Pancreas (tissue), 10 donors: ENCODE measurements at regions not wholly inside any gene's neighbourhood (a gene's known extent, or its start where the extent isn't known, plus 50 kb on each side); places are given as distances from the start of the nearest gene placed in this dataset.
A peak's percentile ranks its signal among the peaks of the same experiment; 100 is the strongest.

Experiments used
- ATAC-seq, 4 donors: fragments of 200-7000 bp; cut with Tn5 transposase; one replicate each; pipeline versions ENCODE4 v1.8.0 to v1.9.1; 2020; ENCODE audit warnings: mild to moderate bottlenecking in 4 of 4, moderate library complexity in 4 of 4
- DNase-seq, 6 donors: peaks; one replicate each; pipeline ENCODE4 v3.0.0-alpha.2; 2020
- FAIRE-seq: peaks from 2 replicates; lab custom pipeline; 2012; peaks lifted over from hg19 to GRCh38; lab: Jason Lieb, UNC
- H3K27ac ChIP-seq, 4 donors: fragments of 200-600 bp; sonication (generic); 1 replicate in 3 of 4; 2 replicates in 1 of 4; pipeline versions ENCODE4 v1.5.0 to v1.8.0; 2020
- H3K27me3 ChIP-seq, 4 donors: fragments of 200-600 bp; one replicate each; pipeline ENCODE4 v1.8.0; 2021
- H3K36me3 ChIP-seq, 3 donors: fragments of 200-600 bp; sonication (generic) in 1 of 3; one replicate each; pipeline versions ENCODE4 v1.5.0 to v1.8.0; 2020 to 2021
- H3K4me1 ChIP-seq, 3 donors: fragments of 200-600 bp; one replicate each; pipeline ENCODE4 v1.8.0; 2021
- H3K4me3 ChIP-seq, 4 donors: fragments of 200-600 bp; sonication (generic) in 2 of 4; one replicate each; pipeline versions ENCODE4 v1.5.0 to v1.8.0; 2020 to 2021
- H3K9me3 ChIP-seq, 4 donors: fragments of 200-600 bp; one replicate each; pipeline ENCODE4 v1.8.0; 2021
- WGBS, 2 donors: extraction: QIAGEN DNeasy Blood & Tissue Kit; methylation state at CpG; one replicate each; pipeline ENCODE4 v1.1.7; 2013; 5-methylcytosine and 5-hydroxymethylcytosine counted together
- intact Hi-C, 3 donors: fragments of 100-400 bp; cut with DNase I; formaldehyde crosslinking; loops; one replicate each; pipeline versions ENCODE4 v1.11.1 to v1.14.2; 2022
- TF ChIP-seq, protein P1 (sequence below), 4 donors: fragments of 200-600 bp; sonication (generic) in 3 of 4; IDR thresholded peaks; one replicate each; pipeline versions ENCODE4 v1.5.0 to v1.8.0; 2021; ENCODE audit warnings: antibody characterized with exemption in 4 of 4
- donor health status: healthy with polysubstance abuse.
- donor health status: DM: no; HTN: no; CAD: no; lungs with moderate emphysema.
- donor health status: DM: no; HTN: no; CAD: no.
- donor health status: control.
- donor health status: control.
- donor health status: Bipolar disorder and iron deficiency.
- donor health status: DM: yes; HTN: yes; CAD: no.
- donor health status: DM: no; HTN: no; CAD: no.
- donor health status: DM: no; HTN: no; CAD: no.
- donor health status: DM: yes; HTN: yes; CAD: no.

DNA sequence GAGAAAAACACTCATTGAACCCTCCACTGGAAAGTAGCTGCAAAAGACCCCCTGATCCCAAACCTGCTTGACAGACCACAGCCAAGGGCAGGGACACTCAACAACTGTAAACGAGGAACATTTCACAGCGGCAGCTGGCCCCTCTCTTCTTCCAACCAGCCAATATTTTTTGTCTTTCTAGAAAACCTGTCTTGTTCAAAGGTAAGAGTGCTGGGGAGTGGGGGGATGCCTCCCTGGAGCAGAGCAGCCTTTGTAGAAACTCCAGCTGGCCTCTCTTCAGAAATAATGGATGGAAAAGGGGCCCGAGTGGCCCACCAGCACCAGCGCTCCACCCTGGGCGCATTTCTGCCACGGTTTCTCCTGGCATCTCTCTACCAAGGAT is 384.0 kb downstream of the RRAGC start:
- TF ChIP-seq, protein P1, sequence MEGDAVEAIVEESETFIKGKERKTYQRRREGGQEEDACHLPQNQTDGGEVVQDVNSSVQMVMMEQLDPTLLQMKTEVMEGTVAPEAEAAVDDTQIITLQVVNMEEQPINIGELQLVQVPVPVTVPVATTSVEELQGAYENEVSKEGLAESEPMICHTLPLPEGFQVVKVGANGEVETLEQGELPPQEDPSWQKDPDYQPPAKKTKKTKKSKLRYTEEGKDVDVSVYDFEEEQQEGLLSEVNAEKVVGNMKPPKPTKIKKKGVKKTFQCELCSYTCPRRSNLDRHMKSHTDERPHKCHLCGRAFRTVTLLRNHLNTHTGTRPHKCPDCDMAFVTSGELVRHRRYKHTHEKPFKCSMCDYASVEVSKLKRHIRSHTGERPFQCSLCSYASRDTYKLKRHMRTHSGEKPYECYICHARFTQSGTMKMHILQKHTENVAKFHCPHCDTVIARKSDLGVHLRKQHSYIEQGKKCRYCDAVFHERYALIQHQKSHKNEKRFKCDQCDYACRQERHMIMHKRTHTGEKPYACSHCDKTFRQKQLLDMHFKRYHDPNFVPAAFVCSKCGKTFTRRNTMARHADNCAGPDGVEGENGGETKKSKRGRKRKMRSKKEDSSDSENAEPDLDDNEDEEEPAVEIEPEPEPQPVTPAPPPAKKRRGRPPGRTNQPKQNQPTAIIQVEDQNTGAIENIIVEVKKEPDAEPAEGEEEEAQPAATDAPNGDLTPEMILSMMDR (IDR thresholded peaks at IDR 0.05), result no peak
- 59 to 65% methylated on average over 6 of the region's 6 CpGs for WGBS, 2 donors
- Histone ChIP-seq H3K27me3 (no peaks in the 10 kb centered on the region), H3K27ac (no peak overlapping the region), H3K9me3 (no peaks in the 10 kb centered on the region), H3K4me1 (no peaks in the 10 kb centered on the region), H3K4me3 (no peak overlapping the region), H3K36me3 (no peaks in the 10 kb centered on the region)
- intact Hi-C loops, result no loop called here
- no peak for ATAC-seq
- DNase-seq, result no peak
- no peak for FAIRE-seq

DNA sequence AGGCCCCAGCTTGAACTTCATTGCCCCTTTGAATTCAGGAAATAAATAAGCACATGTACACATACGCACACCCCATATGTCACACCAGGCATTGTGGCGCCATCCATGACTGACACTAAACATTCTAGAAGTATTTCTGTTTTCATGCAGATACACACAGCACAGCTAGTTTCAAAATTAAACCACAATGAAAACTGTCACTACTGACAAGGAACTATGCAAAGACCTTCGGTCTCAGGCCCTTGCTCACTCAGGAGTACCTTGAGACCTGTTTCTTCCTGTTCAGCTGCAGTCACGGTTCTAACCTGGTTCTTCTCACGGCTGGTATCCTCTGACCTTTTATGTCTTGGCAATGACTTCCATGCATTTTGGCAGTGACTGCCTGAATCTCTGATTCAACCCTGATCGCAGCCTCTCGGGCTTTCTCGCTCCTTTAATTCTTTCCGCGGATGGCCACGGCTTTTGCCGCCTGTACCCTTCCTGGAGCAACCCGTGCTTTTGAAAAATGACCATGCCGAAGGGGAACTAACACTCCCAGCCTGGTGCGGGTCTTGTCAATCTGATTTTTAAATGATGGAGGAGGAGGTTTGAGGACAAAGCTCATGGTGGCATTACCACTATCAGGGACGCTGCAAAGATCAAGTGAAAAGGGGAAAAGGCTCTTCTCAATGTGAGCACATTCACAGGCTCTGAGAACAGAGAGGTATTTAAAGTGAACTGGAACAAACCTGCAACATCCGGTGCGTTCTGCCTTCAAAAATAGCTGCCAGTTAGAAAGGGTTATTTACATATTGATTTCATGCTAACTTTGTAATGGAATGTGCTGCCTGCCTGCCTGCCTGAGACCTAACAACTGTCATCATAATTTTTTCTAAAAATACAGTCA is 384.6 kb downstream of the RRAGC start:
- Histone ChIP-seq H3K9me3 (no peaks in the 10 kb centered on the region), H3K4me3 (no peak overlapping the region), H3K27me3 (no peaks in the 10 kb centered on the region), H3K36me3 (no peaks in the 10 kb centered on the region), H3K27ac (peak overlapping the region in 2 of 4 donors; percentile 23), H3K4me1 (no peaks in the 10 kb centered on the region)
- intact Hi-C loops, result no loop called here
- WGBS, 2 donors, result 35% methylated on average over 18 of the region's 18 CpGs
- DNase-seq (no peak), FAIRE-seq (no peak), ATAC-seq (peak in 3 of 4 donors; percentile 55 to 87 (median 60))
- TF ChIP-seq, protein P1 (IDR thresholded peaks at IDR 0.05), result no peak

DNA sequence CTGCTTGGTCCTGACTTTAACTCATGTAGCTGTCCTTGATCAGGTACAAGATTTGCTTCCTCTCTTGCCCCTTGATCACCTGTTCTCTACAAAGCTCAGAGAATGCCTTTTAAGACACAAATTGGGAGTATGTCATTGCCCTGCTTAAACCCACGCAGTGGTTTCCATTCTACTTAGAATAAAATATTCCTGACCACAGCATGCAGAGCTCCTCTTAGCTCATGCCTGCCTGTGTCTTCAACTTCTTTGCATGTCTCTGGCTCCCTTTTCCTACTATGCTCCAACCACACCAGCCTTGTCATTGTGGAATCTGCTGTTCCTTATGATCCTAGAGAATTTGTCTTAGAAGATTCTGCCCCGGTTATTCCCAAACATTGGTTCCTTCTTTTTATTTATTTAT is 393.1 kb downstream of the RRAGC start:
- Histone ChIP-seq H3K27me3 (no peaks in the 10 kb centered on the region), H3K36me3 (no peaks in the 10 kb centered on the region), H3K27ac (no peak overlapping the region), H3K4me1 (no peaks in the 10 kb centered on the region), H3K4me3 (no peak overlapping the region), H3K9me3 (no peaks in the 10 kb centered on the region)
- DNase-seq (no peak), ATAC-seq (no peak), FAIRE-seq (no peak)
- intact Hi-C loops, result no loop called here
- TF ChIP-seq, protein P1 (IDR thresholded peaks at IDR 0.05), result no peak
- WGBS, 2 donors, result 68 to 80% methylated on average over 2 of the region's 2 CpGs

DNA sequence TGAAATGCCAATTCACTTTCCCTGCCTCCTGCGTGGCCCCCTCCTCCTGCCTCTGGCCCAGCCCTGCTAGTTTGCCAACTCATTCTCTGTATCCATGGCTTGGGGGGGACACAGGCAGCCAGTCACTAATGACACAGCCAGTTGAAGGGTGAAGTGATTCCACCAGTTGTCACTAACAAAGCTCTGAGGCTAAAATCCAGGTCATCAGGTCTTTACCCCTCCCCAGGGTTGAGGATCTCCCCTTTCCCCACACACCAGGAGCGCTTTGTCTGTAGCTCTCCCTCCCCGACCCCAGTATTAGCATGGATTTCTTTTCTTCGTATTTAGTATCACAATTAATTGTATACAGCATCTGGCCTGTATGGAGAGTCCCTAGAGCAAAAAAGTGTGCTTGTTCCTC is 394.1 kb downstream of the RRAGC start:
- Histone ChIP-seq H3K4me3 (no peak overlapping the region), H3K27me3 (no peaks in the 10 kb centered on the region), H3K9me3 (no peaks in the 10 kb centered on the region), H3K36me3 (no peaks in the 10 kb centered on the region), H3K4me1 (no peaks in the 10 kb centered on the region), H3K27ac (no peak overlapping the region)
- intact Hi-C loops, result no loop called here
- no peak for DNase-seq
- TF ChIP-seq, protein P1 (IDR thresholded peaks at IDR 0.05), result no peak
- ATAC-seq, result no peak
- 54 to 57% methylated on average over 4 of the region's 4 CpGs for WGBS, 2 donors
- FAIRE-seq, result no peak

DNA sequence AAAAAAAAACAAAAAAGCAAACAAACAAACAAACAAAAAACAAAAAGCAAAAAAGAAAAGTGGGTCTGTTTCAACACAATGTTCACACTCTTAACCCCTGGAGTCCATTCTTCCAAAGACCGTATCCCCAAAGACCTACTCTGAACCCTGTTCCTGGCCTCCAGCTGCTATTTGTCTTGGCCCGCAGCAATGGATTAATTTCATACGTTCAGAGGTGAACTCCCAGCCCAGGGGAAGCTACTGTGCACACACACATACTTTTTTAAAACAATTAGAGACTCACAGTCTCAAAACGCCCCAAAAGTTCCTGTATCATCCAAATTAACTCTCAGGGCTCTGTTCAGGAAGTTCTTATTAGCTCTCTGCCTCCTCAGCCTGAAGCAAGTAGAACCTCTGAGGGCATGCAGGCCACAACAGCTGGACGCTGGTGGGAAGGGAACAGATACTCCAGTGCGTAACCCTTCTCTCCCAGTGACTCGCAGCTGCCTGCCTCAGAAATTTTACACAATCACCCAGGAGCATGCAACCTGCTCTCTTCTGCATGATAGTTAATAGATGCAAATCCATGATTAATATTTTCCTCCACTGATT is 395.4 kb downstream of the RRAGC start:
- intact Hi-C loops, result no loop called here
- FAIRE-seq, result no peak
- TF ChIP-seq, protein P1 (IDR thresholded peaks at IDR 0.05), result no peak
- H3K27ac ChIP-seq, result no peak overlapping the region
- H3K4me1 ChIP-seq, result no peaks in the 10 kb centered on the region
- H3K4me3 ChIP-seq, result no peak overlapping the region
- no peaks in the 10 kb centered on the region for H3K9me3 ChIP-seq
- no peak for ATAC-seq
- no peaks in the 10 kb centered on the region for H3K27me3 ChIP-seq
- no peak for DNase-seq
- WGBS, 2 donors, result 39 to 45% methylated on average over 7 of the region's 7 CpGs
- H3K36me3 ChIP-seq, result no peaks in the 10 kb centered on the region
